Cardiac fibroblast (primary cell): ENCODE measurements at regions not wholly inside any gene's neighbourhood (a gene's known extent, or its start where the extent isn't known, plus 50 kb on each side); places are given as distances from the start of the nearest gene placed in this dataset.

Source experiments
- DNase-seq, 2 donors: peaks; one replicate each; pipeline versions ENCODE4 v3.0.0 to v3.0.0-alpha.2; 2010; ENCODE audit warnings: low read depth in 2 of 2
- H3K4me3 ChIP-seq, 2 donors: replicated peaks in 1 of 2; 1 replicate in 1 of 2; 2 replicates in 1 of 2; pipeline ENCODE4 v1.5.1; 2011; ENCODE audit warnings: low read depth in 2 of 2, low read length in 2 of 2, mild to moderate bottlenecking in 2 of 2, moderate library complexity in 1 of 2
- TF ChIP-seq, protein P1 (sequence below): IDR thresholded peaks from one replicate; pipeline ENCODE4 v1.5.1; 2011; ENCODE audit warnings: low read depth, mild to moderate bottlenecking, low read length, inconsistent platforms

- TF ChIP-seq, protein P1, sequence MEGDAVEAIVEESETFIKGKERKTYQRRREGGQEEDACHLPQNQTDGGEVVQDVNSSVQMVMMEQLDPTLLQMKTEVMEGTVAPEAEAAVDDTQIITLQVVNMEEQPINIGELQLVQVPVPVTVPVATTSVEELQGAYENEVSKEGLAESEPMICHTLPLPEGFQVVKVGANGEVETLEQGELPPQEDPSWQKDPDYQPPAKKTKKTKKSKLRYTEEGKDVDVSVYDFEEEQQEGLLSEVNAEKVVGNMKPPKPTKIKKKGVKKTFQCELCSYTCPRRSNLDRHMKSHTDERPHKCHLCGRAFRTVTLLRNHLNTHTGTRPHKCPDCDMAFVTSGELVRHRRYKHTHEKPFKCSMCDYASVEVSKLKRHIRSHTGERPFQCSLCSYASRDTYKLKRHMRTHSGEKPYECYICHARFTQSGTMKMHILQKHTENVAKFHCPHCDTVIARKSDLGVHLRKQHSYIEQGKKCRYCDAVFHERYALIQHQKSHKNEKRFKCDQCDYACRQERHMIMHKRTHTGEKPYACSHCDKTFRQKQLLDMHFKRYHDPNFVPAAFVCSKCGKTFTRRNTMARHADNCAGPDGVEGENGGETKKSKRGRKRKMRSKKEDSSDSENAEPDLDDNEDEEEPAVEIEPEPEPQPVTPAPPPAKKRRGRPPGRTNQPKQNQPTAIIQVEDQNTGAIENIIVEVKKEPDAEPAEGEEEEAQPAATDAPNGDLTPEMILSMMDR: no peak
- no peak for DNase-seq
- H3K4me3 ChIP-seq: no peak overlapping the region
Measured at GRCh38 chr15:55008421-55008820, 188.3 kb downstream of the RSL24D1 start.

DNA sequence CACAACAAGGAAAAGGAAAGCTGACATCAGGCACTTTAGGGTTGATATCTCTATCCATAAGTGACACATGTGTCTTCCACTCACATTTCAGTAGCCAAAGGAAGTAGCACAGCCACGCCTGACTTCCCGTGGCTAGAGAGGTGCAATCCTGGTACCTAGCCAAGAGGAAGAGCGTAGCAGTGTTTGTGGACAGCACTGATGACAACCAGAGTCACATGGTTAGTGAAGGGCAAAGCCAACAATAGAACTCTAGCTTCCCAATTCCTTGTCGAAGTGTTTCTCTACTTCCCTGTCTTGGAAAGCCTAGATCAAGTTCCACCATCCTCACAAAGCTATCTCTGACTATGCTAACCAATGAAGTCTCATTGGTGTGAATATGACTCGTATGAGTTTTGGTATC lies 189.2 kb downstream of the RSL24D1 start:
- H3K4me3 ChIP-seq: no peak overlapping the region
- no peak for DNase-seq
- TF ChIP-seq, protein P1: no peak

- TF ChIP-seq, protein P1: no peak
- H3K4me3 ChIP-seq: no peak overlapping the region
- DNase-seq: no peak
Measured at GRCh38 chr15:55005679-55006078, 191.1 kb downstream of the RSL24D1 start.

GRCh38 chr15:55003965-55004873 lies 192.5 kb downstream of the RSL24D1 start:
- H3K4me3 ChIP-seq: no peak overlapping the region
- DNase-seq: no peak
- TF ChIP-seq, protein P1: no peak

DNA sequence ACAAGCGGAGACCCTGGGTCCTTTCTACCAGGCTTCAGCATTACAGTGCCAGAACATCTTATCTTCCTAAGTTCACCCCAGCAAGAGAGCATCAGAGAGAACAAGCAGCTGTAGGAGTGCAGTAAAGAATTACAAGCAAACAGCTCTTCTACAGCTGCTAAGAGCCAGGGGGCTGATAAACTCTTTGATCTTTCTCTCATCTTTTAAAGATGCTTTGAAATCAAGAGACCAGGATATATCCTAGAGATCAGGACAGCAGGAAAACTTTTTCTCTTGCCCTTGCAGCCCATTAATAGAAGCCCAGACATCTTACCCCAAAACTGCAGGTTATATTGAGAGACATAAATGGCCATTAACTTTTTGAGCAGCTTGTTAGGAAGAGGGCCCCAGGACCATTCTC lies 198.1 kb downstream of the RSL24D1 start:
- TF ChIP-seq, protein P1: no peak
- no peak for DNase-seq
- no peak overlapping the region for H3K4me3 ChIP-seq

- H3K4me3 ChIP-seq: no peak overlapping the region
- TF ChIP-seq, protein P1: no peak
- DNase-seq: no peak
Measured at GRCh38 chr15:54990793-54991192, 205.9 kb downstream of the RSL24D1 start.
